ENCODE measurements at regions not wholly inside any gene's neighbourhood (a gene's known extent, or its start where the extent isn't known, plus 50 kb on each side); places are given as distances from the start of the nearest gene placed in this dataset.

GRCh38 chr15:39432912-39433348 is 147.9 kb upstream of the THBS1 start:
- TF ChIP-seq GATA2 (IDR thresholded peaks at IDR 0.05; ENCODE audit: low read depth, low read length): no peak
- no peak for TF ChIP-seq GATA3 (IDR thresholded peaks at IDR 0.05; ENCODE audit: low read depth, low read length)

Measured in SH-SY5Y (cell line).